Peyer's patch (tissue), 4 donors: ENCODE measurements at regions not wholly inside any gene's neighbourhood (a gene's known extent, or its start where the extent isn't known, plus 50 kb on each side); places are given as distances from the start of the nearest gene placed in this dataset.

Experiments
- CTCF ChIP-seq, 6 experiments: fragments of 450-650 bp in 4 of 6; fragments of 200-600 bp in 2 of 6; sonication (generic) in 1 of 6; IDR thresholded peaks; one replicate each; pipeline ENCODE4 v1.5.1; 2017 to 2019; ENCODE audit warnings: antibody characterized with exemption in 6 of 6, mild to moderate bottlenecking in 3 of 6, moderate library complexity in 1 of 6
- POLR2A ChIP-seq, 2 donors: fragments of 450-650 bp; IDR thresholded peaks; one replicate each; pipeline ENCODE4 v1.5.1; 2017; ENCODE audit warnings: antibody characterized with exemption in 2 of 2, mild to moderate bottlenecking in 2 of 2, moderate library complexity in 2 of 2

- TF ChIP-seq CTCF (IDR thresholded peaks at IDR 0.05) (no peak), POLR2A (IDR thresholded peaks at IDR 0.05) (no peak)
These were observed 163.9 kb upstream of the NOCT start for GRCh38 chr4:138851391-138852335.
